PC-3 (cell line): ENCODE measurements at regions not wholly inside any gene's neighbourhood (a gene's known extent, or its start where the extent isn't known, plus 50 kb on each side); places are given as distances from the start of the nearest gene placed in this dataset.
A peak's percentile ranks its signal among the peaks of the same experiment; 100 is the strongest.

Experiments
- ATAC-seq: fragments of 200-7000 bp; cut with Tn5 transposase; 2 replicates; pipeline ENCODE4 v1.9.1; 2020; ENCODE audit warnings: mild to moderate bottlenecking, moderate library complexity
- BruUV-seq: library from RNA; stranded (reverse); fragments of 400-500 nt; replicated peaks from 2 replicates; lab custom pipeline; 2021; lab: Mats Ljungman, UMichigan
- CTCF ChIA-PET: fragments of 300-600 bp; sonication (Branson Sonifier 250); formaldehyde crosslinking; loops from one replicate; lab custom pipeline; 2022; ENCODE audit warnings: antibody characterized with exemption; lab: Charles Lee
- POLR2A ChIA-PET: fragments of 300-600 bp; sonication (Branson Sonifier 250); formaldehyde crosslinking; loops from one replicate; lab custom pipeline; 2022; ENCODE audit warnings: antibody characterized with exemption; ENCODE audit not compliant: unreplicated experiment; lab: Charles Lee
- DNase-seq: peaks from one replicate; pipeline ENCODE4 v3.0.0-alpha.2; 2015
- H2AFZ ChIP-seq: fragments of 300-600 bp; sonication (generic); 2 replicates; pipeline ENCODE4 v1.6.0; 2016; ENCODE audit warnings: antibody characterized with exemption, low read length
- H3F3A ChIP-seq: fragments of 300-600 bp; sonication (generic); one replicate; pipeline ENCODE4 v1.6.0; 2017; ENCODE audit warnings: antibody characterized with exemption, low read length, control low read depth, mild to moderate bottlenecking; ENCODE audit not compliant: unreplicated experiment
- H3K27ac ChIP-seq: fragments of 300-600 bp; sonication (generic); 2 replicates; pipeline ENCODE4 v1.5.1; 2016; ENCODE audit warnings: mild to moderate bottlenecking, low read length
- H3K27me3 ChIP-seq: fragments of 300-600 bp; sonication (generic); 2 replicates; pipeline ENCODE4 v1.6.1; 2016; ENCODE audit warnings: low read length, mixed read lengths
- H3K36me3 ChIP-seq: fragments of 300-600 bp; sonication (generic); 2 replicates; pipeline ENCODE4 v1.6.1; 2016; ENCODE audit warnings: low read depth, mixed run types, low read length, mixed read lengths
- H3K4me1 ChIP-seq: fragments of 300-600 bp; sonication (generic); 2 replicates; pipeline ENCODE4 v1.5.1; 2016; ENCODE audit warnings: low read length; ENCODE audit not compliant: insufficient read depth
- H3K4me2 ChIP-seq: fragments of 300-600 bp; sonication (generic); 2 replicates; pipeline ENCODE4 v1.6.0; 2016; ENCODE audit warnings: low read length
- H3K4me3 ChIP-seq: fragments of 300-600 bp; sonication (generic); 2 replicates; pipeline ENCODE4 v1.5.1; 2016; ENCODE audit warnings: mild to moderate bottlenecking, low read length, mixed read lengths
- H3K79me2 ChIP-seq: fragments of 300-600 bp; sonication (generic); 2 replicates; pipeline ENCODE4 v1.6.1; 2017; ENCODE audit warnings: low read length, mixed read lengths
- H3K9ac ChIP-seq: fragments of 300-600 bp; sonication (generic); 2 replicates; pipeline ENCODE4 v1.6.0; 2016; ENCODE audit warnings: mild to moderate bottlenecking, low read length
- H3K9me2 ChIP-seq: fragments of 300-600 bp; sonication (generic); replicated peaks from 2 replicates; pipeline ENCODE4 v1.6.1; 2016; ENCODE audit warnings: mixed run types, low read length, mixed read lengths
- H3K9me3 ChIP-seq: fragments of 300-600 bp; sonication (generic); 2 replicates; pipeline ENCODE4 v1.6.1; 2016; ENCODE audit warnings: low read length, mixed read lengths
- H4K20me1 ChIP-seq: fragments of 300-600 bp; sonication (generic); 2 replicates; pipeline ENCODE4 v1.6.1; 2016; ENCODE audit warnings: low read length, mixed read lengths
- CTCF ChIP-seq: fragments of 300-600 bp; sonication (generic); conservative IDR thresholded peaks from 2 replicates; pipeline ENCODE4 v1.5.1; 2017; ENCODE audit warnings: antibody characterized with exemption, low read depth, mild to moderate bottlenecking, low read length
- EZH2 ChIP-seq: fragments of 300-600 bp; sonication (generic); IDR thresholded peaks from one replicate; pipeline ENCODE4 v1.6.1; 2017; ENCODE audit warnings: antibody characterized with exemption, mild to moderate bottlenecking, low read length; ENCODE audit not compliant: unreplicated experiment
- EZH2phosphoT487 ChIP-seq: fragments of 300-600 bp; sonication (generic); IDR thresholded peaks from 2 replicates; pipeline ENCODE4 v1.6.1; 2018; ENCODE audit warnings: mild to moderate bottlenecking, antibody characterized with exemption, low read length, borderline replicate concordance
- intact Hi-C: fragments of 100-400 bp; cut with micrococcal nuclease; formaldehyde crosslinking; loops from 2 replicates; pipeline ENCODE4 v1.9.0; 2023

GRCh38 chr9:120327322-120327721 is 252.6 kb downstream of the CDK5RAP2 start:
- H3K4me1 ChIP-seq: no peaks in the 10 kb centered on the region
- no peak overlapping the region for H3K9ac ChIP-seq
- no peak for ATAC-seq
- TF ChIP-seq EZH2: no peak
- no peak for TF ChIP-seq EZH2phosphoT487
- no peak for TF ChIP-seq CTCF
- no peaks in the 10 kb centered on the region for H3K79me2 ChIP-seq
- H3K4me3 ChIP-seq: no peak overlapping the region
- no peaks in the 10 kb centered on the region for H4K20me1 ChIP-seq
- peaks cover 14% of the 10 kb centered on the region; the same call in 1 of the 2 replicates for H3K27me3 ChIP-seq
- ChIA-PET POLR2A (no interaction called here), CTCF (no interaction called here)
- no peaks in the 10 kb centered on the region for H3K9me2 ChIP-seq
- no peak for DNase-seq
- H3K36me3 ChIP-seq: no peaks in the 10 kb centered on the region
- no peak overlapping the region for H3K27ac ChIP-seq
- H3K9me3 ChIP-seq: no peaks in the 10 kb centered on the region
- intact Hi-C loops: no loop called here
- no peaks in the 10 kb centered on the region for H3F3A ChIP-seq
- no peak overlapping the region for H2AFZ ChIP-seq
- H3K4me2 ChIP-seq: no peak overlapping the region
- no TSS peak for BruUV-seq

GRCh38 chr9:120326049-120326693 is 253.8 kb downstream of the CDK5RAP2 start:
- H3K9me3 ChIP-seq: no peaks in the 10 kb centered on the region
- no peaks in the 10 kb centered on the region for H3K9me2 ChIP-seq
- no peak for DNase-seq
- H4K20me1 ChIP-seq: no peaks in the 10 kb centered on the region
- no TSS peak for BruUV-seq
- no peak overlapping the region for H3K4me3 ChIP-seq
- no peak overlapping the region for H3K4me2 ChIP-seq
- peaks cover 24% of the 10 kb centered on the region for H3K27me3 ChIP-seq
- ATAC-seq: no peak
- no peaks in the 10 kb centered on the region for H3F3A ChIP-seq
- POLR2A ChIA-PET: no interaction called here
- H3K27ac ChIP-seq: no peak overlapping the region
- no peaks in the 10 kb centered on the region for H3K36me3 ChIP-seq
- TF ChIP-seq CTCF (no peak), EZH2 (no peak), EZH2phosphoT487 (no peak)
- H3K79me2 ChIP-seq: no peaks in the 10 kb centered on the region
- H2AFZ ChIP-seq: no peak overlapping the region
- no peaks in the 10 kb centered on the region for H3K4me1 ChIP-seq
- no peak overlapping the region for H3K9ac ChIP-seq
- intact Hi-C loops: no loop called here
- CTCF ChIA-PET: no interaction called here

- no peaks in the 10 kb centered on the region for H3K9me2 ChIP-seq
- H3K27me3 ChIP-seq: peaks cover 26% of the 10 kb centered on the region
- intact Hi-C loops: no loop called here
- no peaks in the 10 kb centered on the region for H3K36me3 ChIP-seq
- DNase-seq: no peak
- no peaks in the 10 kb centered on the region for H3K9me3 ChIP-seq
- no peaks in the 10 kb centered on the region for H3F3A ChIP-seq
- no TSS peak for BruUV-seq
- H3K4me1 ChIP-seq: no peaks in the 10 kb centered on the region
- POLR2A ChIA-PET: no interaction called here
- CTCF ChIA-PET: no interaction called here
- H4K20me1 ChIP-seq: no peaks in the 10 kb centered on the region
- no peak overlapping the region for H3K4me3 ChIP-seq
- H2AFZ ChIP-seq: no peak overlapping the region
- H3K27ac ChIP-seq: no peak overlapping the region
- H3K4me2 ChIP-seq: no peak overlapping the region
- ATAC-seq: no peak
- H3K9ac ChIP-seq: no peak overlapping the region
- H3K79me2 ChIP-seq: no peaks in the 10 kb centered on the region
- TF ChIP-seq EZH2phosphoT487 (no peak), EZH2 (no peak), CTCF (0 out of 2 replicates have a peak, but pooled peaks have one; percentile 9)
Observed at GRCh38 chr9:120324996-120325642, 254.8 kb downstream of the CDK5RAP2 start.
